Keratinocyte (primary cell): ENCODE measurements at regions not wholly inside any gene's neighbourhood (a gene's known extent, or its start where the extent isn't known, plus 50 kb on each side); places are given as distances from the start of the nearest gene placed in this dataset.

Experiments used
- CTCF ChIP-seq, 3 experiments: IDR thresholded peaks in 1 of 3; conservative IDR thresholded peaks in 1 of 3; optimal IDR thresholded peaks in 1 of 3; 2 replicates in 2 of 3; 3 replicates in 1 of 3; pipeline versions ENCODE3 to v1.5.1; 2011; ENCODE audit warnings: low read length in 3 of 3, mild to moderate bottlenecking in 3 of 3, moderate library complexity in 2 of 3, control low read depth in 1 of 3, inconsistent platforms in 1 of 3; ENCODE audit not compliant: insufficient read depth in 2 of 3; ENCODE audit errors: extremely low read depth in 1 of 3
- EZH2 ChIP-seq: IDR thresholded peaks from one replicate; pipeline ENCODE4 v1.6.1; 2012; ENCODE audit warnings: inconsistent platforms, mild to moderate bottlenecking, low read length, moderate library complexity

GRCh38 chr10:109663122-109663521 lies 260.2 kb downstream of the XPNPEP1 start:
- no peak for TF ChIP-seq CTCF (optimal IDR thresholded peaks at IDR 0.05 in 1 of 3, IDR thresholded peaks at IDR 0.05 in 1 of 3, conservative IDR thresholded peaks at IDR 0.05 in 1 of 3; ENCODE audit: extremely low read depth in 1 of 3, insufficient read depth in 2 of 3, low read length in 3 of 3)
- no peak for TF ChIP-seq EZH2
